Pulmonary artery endothelial cell (primary cell): ENCODE measurements at regions not wholly inside any gene's neighbourhood (a gene's known extent, or its start where the extent isn't known, plus 50 kb on each side); places are given as distances from the start of the nearest gene placed in this dataset.
"Not testable (repeated sequence)": the region's sequence is repeated elsewhere in the genome, so short reads cannot be mapped to it uniquely, and the experiment has no call there.

ENCODE experiments used
- DNase-seq: peaks from one replicate; pipeline ENCODE4 v3.0.0-alpha.2; 2011; ENCODE audit warnings: low read depth, low spot score

DNA sequence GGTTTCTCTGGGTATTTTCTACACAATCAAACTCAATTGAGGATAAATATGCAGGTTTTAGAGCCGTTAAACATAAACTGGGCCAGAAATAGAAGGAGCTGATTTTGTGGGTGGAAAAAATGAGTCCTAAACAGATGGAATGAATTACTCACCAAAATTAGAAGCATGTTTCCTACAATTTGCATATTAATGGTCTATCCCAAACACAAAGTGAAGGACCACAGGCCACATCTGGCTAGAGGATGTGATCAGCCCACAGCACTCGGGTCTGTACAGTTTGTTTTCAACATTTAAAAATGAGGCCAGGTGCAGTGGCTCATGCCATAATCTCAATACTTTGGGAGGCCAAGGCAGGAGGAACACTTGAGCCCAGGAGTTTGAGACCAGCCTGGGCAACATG is 296.3 kb downstream of the PREX1 start:
- DNase-seq = no peak

DNA sequence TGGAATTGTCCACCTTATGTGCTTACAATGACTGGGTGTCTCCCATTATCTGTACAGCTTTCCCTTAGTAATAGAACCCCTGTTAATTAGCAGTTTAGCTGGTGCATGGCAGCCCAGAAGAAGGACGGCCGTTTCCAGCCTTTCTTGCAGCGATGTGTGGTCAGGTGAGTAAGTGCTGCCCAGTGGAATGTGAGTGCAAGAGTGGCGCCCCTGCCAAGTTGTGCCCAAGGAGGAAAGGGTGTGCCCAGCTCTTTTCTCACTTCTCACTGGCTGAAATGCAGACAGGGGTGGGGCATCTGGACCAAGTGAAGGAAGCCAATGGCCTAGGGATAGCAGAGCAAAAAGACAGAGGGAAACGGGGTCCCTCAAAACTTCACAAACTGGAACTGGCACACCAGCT is 296.8 kb downstream of the PREX1 start:
- DNase-seq = no peak

DNA sequence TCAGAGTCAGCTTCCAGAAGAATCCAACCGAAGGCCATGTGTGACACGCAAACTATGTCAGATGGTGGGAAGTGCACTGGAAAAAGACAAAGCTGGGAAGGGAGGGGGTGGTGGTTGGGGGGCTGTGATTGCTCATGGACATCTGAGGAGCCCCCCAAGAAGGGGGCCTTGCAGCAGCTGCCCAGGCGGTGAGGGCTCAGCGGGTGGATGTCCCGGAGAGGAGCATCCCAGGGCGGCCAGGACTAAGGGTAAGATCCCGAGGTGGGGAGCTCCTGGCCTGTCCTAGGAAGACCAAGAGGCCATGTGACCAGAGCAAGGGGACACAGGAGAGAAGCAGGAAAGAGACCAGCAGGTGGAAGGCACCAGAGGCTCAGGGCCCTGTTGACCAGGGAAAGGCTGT is 299.5 kb downstream of the PREX1 start:
- no peak for DNase-seq

DNA sequence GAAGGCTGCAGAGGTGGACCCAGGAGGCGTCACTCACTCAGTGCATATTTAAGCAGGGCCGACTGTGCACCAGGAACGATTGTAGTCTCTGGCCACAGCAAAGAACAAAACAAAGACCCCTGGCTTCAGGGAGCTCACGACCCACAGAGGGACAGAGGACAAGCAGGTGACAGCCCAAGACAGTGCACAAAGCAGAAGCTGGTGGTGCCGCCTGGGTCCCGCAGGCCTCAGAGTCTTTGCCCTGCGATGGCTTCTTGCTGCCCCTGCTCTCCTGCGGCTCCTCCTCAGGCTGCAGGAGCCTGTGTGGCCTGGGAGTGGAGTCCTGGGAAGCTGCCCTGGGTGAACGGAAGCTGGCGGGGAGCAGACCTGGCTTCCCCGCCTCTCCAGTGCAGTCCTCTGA is 300.0 kb downstream of the PREX1 start:
- no peak for DNase-seq

DNA sequence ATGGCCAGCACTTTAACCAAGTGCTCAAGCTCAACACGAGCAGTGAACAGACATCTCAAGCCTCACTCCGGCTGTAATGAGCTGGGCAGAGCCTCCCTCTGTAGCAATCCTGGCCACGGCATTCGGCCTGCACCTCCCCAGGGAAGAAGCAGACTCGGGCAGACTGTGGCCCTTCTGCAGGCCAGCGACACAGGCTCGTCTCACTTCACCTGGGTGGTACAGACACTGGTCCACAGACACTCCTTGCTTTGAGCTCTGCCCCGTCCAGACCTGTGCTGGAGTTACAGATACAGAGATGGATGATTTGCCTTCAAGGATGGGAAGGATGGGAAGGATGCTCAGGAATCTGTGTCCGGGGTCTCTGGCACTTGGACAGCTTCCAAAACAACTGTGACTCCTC is 300.9 kb downstream of the PREX1 start:
- DNase-seq = no peak

DNA sequence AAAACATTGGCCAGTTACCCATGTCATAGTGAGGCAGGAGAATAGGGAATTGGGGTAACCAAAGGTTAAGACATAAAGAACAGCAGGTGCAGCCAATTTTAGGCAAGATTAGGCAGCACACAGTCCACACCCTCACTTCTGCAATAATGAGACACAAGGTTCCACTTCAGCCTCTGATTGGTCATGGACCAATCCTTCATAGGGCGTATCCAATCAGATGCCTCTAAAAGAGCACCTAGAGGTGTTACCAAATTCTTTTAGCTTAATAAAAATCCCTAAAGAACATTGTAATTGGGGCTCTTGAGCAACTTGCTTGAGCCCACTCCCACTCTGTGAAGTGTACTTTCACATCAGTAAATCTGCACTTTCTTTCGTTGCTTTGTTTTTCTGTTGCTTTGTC is 302.4 kb downstream of the PREX1 start:
- no peak for DNase-seq

DNA sequence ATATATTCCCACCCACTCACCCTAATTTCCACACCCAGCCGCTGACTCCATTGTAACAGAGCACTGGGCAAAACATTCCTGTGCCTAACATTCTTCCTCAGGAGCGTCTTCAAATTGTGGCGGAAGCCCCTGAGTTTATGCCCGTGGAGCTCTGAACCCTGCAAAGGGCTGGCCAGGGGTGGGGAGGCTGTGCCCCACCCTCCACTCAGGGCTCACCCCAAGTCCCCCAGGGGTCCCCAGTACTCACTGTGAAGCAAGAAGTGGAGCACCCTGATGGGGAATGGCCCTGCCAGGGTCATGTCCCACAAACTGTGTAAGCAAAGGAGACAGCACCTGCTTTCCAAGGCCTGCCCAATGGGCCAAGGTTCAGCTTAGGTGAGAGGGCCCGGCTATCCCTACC is 303.2 kb downstream of the PREX1 start:
- DNase-seq = no peak

DNA sequence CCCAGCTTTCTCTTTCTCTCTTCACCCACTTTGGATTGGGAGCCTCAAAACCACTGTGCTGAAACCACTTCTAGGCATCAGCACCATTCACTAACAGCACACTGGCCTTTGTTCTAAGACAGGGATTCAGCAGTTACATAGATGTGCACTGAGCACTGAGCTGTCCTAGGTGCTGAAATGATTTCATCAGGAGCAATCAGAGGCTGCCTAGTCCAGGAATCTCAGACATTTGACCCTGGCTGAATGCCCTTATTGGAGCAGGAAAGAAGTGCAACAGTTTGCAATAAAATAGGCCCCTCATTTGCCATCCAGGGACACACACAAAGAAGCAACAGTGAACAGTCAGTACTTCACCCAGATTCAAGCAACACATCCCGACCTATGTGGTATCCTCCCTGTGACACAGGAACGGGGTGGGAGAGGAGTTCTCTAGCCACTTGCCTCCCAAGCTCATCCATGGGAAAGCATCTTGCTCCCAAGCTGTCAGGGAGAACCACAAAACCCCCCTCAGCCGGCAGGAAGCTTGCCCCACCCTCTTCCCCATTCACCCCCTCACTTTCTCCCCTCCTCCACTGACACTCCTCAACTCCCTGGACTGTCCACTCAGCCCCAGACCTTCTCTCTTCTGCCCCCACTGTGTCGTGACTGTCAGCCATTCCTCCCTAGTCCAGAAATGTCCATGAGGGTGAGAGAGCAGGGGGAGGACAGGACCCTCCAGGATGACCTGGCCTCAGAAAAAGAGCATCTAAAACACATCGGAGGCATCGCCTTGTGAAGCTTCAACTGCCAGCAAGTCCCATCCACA is 304.4 kb downstream of the PREX1 start:
- peak; percentile 41 for DNase-seq

DNA sequence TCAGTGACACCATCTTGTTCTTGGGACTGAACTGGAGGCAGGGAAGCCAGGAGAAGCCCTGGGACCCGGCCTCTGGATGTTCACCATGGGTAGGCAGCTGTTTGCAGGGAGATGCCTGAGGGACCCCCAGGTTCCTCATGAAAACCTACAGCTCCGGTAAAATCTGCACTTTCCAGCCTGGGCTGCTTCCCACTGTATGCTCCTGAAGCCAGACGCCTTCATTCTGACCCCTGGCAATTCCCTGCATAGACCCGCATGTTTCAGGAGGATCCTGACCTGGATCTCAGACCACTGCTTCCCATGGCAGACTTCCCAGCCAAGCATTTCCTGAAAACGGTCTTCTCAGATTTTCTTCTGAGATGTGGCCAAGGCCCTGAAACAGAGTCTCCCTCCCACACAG is 306.7 kb downstream of the PREX1 start:
- no peak for DNase-seq

DNA sequence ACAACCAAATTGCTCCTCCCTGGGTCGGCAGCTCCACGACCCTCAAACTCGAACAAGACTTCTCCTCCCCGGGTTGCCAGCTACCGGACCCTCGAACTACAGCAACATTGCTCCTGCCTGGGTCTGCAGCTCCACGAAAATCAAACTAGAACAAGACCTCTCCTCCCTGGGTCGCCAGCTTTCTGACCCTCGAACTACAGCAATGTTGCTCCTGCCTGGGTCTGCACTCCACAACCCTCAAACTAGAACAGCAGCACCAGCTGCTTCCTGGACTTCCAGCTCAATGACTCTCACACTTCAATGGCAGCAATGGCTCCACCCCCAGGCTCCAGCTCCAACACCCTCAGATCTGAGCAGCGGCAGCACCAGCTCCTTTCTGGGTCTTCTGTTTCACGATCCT is 311.6 kb downstream of the PREX1 start:
- DNase-seq = not testable (repeated sequence)

DNA sequence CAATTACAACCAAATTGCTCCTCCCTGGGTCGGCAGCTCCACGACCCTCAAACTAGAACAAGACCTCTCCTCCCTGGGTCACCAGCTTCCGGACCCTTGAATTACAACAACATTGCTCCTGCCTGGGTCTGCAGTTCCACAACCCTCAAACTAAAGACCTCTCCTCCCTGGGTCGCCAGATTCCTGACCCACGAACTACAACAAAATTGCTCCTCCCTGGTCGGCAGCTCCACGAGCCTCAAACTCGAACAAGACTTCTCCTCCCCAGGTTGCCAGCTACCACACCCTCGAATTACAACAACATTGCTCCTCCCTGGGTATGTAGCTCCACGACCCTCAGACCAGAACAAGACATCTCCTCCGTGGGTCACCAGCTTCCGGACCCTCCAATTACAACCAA is 313.2 kb downstream of the PREX1 start:
- not testable (repeated sequence) for DNase-seq

DNA sequence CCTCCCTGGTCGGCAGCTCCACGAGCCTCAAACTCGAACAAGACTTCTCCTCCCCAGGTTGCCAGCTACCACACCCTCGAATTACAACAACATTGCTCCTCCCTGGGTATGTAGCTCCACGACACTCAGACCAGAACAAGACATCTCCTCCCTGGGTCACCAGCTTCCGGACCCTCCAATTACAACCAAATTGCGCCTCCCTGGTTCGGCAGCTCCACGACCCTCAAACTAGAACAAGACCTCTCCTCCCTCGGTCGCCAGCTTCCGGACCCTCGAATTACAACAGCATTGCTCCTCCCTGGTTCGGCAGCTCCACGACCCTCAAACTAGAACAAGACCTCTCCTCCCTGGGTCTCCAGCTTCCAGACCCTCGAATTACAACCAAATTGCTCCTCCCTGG is 315.3 kb downstream of the PREX1 start:
- not testable (repeated sequence) for DNase-seq

DNA sequence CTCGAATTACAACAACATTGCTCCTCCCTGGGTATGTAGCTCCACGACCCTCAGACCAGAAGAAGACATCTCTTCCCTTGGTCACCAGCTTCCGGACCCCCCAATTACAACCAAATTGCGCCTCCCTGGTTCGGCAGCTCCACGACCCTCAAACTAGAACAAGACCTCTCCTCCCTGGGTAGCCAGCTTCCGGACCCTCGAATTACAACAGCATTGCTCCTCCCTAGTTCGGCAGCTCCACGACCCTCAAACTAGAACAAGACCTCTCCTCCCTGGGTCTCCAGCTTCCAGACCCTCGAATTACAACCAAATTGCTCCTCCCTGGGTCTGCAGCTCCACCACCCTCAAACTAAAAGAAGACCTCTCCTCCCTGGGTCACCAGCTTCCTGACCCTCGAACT is 322.7 kb downstream of the PREX1 start:
- not testable (repeated sequence) for DNase-seq

DNA sequence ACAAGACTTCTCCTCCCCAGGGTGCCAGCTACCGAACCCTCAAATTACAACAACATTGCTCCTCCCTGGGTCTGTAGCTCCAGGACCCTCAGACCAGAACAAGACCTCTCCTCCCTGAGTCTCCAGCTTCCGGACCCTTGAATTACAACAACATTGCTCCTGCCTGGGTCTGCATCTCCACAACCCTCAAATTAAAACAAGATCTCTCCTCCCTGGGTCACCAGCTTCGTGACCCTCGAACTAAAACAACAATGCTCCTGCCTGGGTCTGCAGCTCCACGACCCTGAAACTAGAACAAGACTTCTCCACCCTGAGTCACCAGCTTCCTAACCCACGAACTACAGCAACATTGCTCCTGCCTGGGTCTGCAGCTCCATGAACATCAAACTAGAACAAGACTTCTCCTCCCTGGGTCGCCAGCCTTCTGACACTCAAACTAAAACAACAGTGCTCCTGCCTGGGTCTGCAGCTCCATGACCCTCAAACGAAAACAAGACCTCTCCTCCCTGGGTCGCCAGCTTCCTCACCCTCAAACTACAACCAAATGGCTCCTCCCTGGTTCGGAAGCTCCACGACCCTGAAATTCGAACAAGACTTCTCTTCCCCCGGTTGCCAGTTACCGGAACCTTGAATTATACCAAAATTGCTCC is 324.5 kb downstream of the PREX1 start:
- no peak for DNase-seq

DNA sequence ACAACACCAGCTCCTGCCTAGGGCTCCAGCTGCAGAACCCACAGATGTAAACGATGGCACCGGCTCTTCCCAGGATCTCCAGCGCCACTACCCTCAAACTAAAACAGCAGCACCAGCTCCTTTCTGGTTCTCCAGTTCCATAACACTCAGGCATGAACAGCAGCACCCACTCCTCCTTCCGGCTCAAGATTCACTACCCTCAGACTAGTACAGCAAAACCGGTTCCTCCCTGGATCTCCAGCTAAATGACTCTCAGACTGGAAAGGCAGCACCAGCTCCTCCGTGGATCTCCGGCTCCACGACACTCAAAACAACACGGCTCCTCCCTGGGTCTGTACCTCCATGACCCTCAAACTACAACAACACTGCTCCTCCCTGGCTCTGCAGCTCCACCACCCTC is 325.0 kb downstream of the PREX1 start:
- DNase-seq = no peak

DNA sequence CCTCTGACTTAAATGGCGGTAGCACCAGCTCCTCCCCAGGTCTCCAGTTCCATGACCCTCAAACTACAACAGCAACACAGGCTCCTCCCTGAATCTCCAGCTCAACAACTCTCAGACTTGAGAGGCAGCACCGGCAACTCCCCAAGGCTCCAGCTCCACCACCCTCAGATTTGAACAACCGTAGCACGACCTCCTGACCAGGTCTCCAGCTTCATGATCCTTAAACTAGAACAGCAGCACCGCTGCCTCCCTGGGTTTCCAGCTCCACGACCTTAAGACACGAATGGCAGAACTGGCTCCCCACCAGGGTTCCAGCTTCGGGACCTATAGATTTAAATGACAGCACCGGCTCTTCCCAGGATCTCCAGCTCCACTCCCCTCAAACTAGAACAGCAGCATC is 325.8 kb downstream of the PREX1 start:
- no peak for DNase-seq

DNA sequence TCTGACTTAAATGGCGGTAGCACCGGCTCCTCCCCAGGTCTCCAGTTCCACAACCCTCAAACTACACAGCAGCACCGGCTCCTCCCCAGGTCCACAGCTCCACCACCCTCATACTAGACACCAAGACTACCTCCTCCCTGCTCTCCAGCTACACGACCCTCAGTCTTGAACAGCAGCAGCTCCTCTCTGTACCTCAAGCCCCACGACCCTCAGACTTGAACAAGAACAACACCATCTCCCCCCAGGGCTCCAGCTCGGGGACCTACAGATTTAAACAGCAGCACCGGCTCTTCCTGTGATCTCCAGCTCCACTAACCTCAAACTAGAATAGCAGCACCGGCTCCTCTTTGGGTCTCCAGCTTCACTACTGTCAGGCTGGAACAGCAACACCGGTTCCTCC is 326.9 kb downstream of the PREX1 start:
- DNase-seq = not testable (repeated sequence)

DNA sequence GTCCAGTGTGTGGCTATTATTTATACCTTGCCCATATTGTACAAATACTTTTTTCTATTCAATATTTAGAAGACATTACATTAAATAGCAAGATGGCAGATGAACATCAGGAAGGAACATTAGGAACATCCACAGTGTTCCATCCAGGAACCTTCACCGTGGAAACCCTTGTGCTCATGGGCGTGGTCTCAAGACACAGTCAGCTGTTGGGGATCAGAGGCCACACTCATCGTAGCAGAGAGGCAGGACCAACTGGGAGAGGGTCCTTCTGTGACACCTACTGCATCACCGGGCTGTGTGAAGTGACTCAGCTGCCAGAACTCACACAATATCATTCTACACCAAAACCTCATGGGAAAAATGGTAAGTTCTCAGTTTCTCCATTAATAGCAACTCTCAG is 328.9 kb downstream of the PREX1 start:
- DNase-seq = not testable (repeated sequence)

DNA sequence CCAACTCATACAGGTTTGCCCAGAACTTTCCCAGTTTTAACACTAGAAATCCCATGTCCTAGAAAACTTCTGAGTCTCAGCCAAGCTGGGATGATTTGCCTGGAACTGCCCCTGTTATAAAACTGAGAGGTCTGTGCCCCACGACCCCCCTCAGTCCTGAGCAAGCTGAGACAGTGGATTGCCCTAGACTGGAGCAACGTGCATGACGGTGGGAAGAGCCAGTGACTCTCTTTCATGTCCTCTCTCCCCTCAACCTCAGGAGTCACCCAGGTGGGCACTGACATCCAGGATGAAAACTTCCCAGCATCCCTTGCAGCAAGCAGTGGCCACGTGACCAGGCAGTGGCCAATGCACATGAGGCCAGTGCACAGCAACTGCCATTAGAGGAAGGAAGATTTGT is 329.7 kb downstream of the PREX1 start:
- not testable (repeated sequence) for DNase-seq

DNA sequence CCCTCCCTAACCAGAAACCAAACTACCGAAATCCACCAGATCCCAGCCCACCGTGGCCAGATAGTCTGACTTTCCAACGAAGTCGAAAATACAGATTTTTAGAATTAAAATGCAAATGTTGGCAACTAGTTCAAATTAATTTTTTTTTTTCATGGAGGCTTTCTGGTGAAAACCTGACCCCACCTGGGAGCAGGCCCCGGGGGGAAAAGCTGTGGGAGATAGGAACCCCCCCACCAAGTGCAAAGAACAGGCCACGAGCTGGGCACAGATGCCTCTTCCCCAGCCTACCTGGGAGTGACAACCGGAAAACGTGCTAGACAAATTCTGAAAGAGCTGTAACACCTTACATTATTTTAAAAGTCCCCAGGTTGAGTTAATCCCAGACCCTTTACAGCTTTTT is 333.8 kb downstream of the PREX1 start:
- no peak for DNase-seq

DNA sequence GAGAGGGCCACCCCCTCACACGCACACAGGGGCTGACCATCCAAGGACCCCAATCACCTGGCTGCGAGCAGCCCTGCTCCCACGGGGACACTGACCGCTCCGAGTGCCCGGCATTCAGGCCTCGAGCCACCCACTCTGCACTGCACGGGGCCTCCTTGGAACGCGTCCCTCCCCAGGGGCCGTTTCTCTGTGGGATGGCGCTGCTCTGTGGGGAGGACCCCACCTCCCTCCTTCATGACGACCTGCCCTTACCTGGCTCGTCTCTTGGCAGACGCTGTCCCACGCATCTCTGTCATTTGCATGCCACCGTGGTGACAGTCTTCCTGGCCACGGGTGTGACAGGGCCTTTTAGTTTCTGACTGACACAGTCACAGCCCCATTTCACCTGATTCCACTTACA is 334.5 kb downstream of the PREX1 start:
- DNase-seq = not testable (repeated sequence)

DNA sequence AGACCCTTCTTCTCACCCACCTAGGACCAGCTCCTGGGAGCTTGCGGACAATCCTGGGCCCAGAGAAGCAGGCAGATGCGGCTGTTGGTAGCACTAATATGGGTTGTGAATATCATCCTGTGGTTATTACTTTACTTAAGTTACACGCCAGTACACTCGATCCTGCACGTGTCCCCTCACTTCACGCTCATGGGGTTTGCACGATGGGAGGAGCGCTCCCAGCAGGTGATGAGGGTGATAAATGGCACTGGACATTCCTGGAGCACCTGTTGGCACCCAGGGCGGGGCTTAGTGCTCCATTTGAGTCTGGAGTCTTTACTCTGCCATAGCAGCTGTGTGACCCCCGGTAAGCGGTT is 335.1 kb downstream of the PREX1 start:
- no peak for DNase-seq

DNA sequence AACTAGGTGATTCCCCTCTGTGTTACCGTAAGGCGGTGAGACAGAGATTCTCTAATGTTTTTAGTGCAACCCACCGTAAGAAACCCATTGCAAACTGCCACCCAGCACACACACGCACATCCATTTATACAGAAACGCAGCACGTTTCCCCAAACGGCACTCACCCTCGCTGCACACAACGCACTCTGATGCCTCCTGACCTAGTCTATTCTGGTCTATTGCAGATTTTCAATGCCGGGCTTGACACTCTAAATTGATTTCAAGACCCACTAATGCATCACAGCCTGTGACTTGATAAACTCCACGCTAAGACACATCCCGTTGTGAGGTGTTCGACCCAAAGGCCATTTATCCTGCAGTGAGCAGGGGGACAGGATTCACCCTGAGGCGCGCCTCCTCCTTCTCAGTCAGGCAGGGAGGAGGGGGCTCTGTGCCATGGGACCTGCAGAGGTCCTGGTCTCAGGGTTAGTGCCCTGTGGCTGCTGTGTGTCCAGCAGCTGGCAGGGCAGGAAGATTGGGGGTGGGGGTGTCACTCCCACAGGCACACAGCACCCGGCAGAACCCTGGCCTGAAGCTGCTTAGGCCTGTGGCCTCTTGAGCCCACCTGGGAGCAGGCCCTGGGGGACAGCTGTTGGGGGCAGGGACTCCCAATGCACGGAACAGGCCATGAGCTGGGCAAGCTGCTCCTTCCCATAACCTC is 335.6 kb downstream of the PREX1 start:
- DNase-seq = no peak
